WTC11 (cell line): ENCODE measurements at regions not wholly inside any gene's neighbourhood (a gene's known extent, or its start where the extent isn't known, plus 50 kb on each side); places are given as distances from the start of the nearest gene placed in this dataset.

Source experiments
- ETV6 ChIP-seq: sonication (generic); formaldehyde crosslinking; IDR thresholded peaks from 2 replicates; pipeline ENCODE4 v1.8.1; 2022; ENCODE audit warnings: mild to moderate bottlenecking, missing genetic modification reagents
- TP53 ChIP-seq: sonication (generic); formaldehyde crosslinking; IDR thresholded peaks from 2 replicates; pipeline ENCODE4 v1.8.1; 2023; ENCODE audit warnings: mild to moderate bottlenecking, missing genetic modification reagents
- ZNF121 ChIP-seq: sonication (generic); formaldehyde crosslinking; IDR thresholded peaks from 2 replicates; pipeline ENCODE4 v1.8.0; 2023; ENCODE audit warnings: missing genetic modification reagents
- TF ChIP-seq, protein P1 (sequence below): sonication (generic); formaldehyde crosslinking; IDR thresholded peaks from 2 replicates; pipeline ENCODE4 v1.8.0; 2022; ENCODE audit warnings: mild to moderate bottlenecking, missing genetic modification reagents
- TF ChIP-seq, protein P2 (sequence below): fragments of 200-600 bp; IDR thresholded peaks from 2 replicates; pipeline ENCODE4 v1.8.0; 2022; ENCODE audit warnings: antibody characterized with exemption
- TF ChIP-seq, protein P3 (sequence below): sonication (generic); formaldehyde crosslinking; IDR thresholded peaks from 2 replicates; pipeline ENCODE4 v1.8.1; 2023; ENCODE audit warnings: mild to moderate bottlenecking, missing genetic modification reagents, moderate library complexity
- TF ChIP-seq, protein P4 (sequence below): sonication (generic); formaldehyde crosslinking; conservative IDR thresholded peaks from 2 replicates; pipeline ENCODE4 v1.8.1; 2023; ENCODE audit warnings: mild to moderate bottlenecking, low read depth, missing genetic modification reagents, moderate library complexity
- TF ChIP-seq, protein P5 (sequence below): sonication (generic); formaldehyde crosslinking; IDR thresholded peaks from 2 replicates; pipeline ENCODE4 v1.8.0; 2022; ENCODE audit warnings: mild to moderate bottlenecking, missing genetic modification reagents
- TF ChIP-seq, protein P6 (sequence below): sonication (generic); formaldehyde crosslinking; IDR thresholded peaks from 2 replicates; pipeline ENCODE4 v1.8.1; 2023; ENCODE audit warnings: mild to moderate bottlenecking, missing genetic modification reagents, borderline replicate concordance
- TF ChIP-seq, protein P7 (sequence below): sonication (generic); formaldehyde crosslinking; IDR thresholded peaks from 2 replicates; pipeline ENCODE4 v1.8.0; 2022; ENCODE audit warnings: mild to moderate bottlenecking, missing genetic modification reagents
- TF ChIP-seq, protein P8 (sequence below): sonication (generic); formaldehyde crosslinking; IDR thresholded peaks from 2 replicates; pipeline ENCODE4 v1.8.1; 2023; ENCODE audit warnings: mild to moderate bottlenecking, missing genetic modification reagents
- TF ChIP-seq, protein P9 (sequence below): sonication (generic); formaldehyde crosslinking; IDR thresholded peaks from 2 replicates; pipeline ENCODE4 v1.8.1; 2022; ENCODE audit warnings: low read depth, missing genetic modification reagents, borderline replicate concordance

DNA sequence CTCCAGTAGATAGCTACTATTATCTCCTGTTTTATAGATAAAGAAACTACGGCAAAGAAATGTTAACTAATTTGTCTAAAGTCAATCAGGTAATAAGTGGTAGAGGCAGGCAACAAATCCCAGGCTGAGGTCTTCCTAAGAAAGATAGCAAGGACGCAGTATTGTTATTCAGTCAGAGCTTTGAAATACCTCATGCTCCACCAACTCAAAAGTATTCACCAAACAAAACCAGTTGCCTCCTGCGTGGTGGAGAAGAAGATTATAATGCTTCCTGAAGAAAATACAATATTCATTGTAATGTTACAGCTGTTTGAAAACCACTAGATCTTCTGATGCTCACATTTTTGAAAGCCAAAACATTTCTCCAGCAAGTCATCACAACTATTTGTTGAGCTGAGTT, 138.2 kb upstream of the CNTN4 start:
- TF ChIP-seq TP53 (CRISPR knock-in tag) (no peak), ZNF121 (CRISPR knock-in tag) (no peak), ETV6 (no peak)
- TF ChIP-seq, protein P1, sequence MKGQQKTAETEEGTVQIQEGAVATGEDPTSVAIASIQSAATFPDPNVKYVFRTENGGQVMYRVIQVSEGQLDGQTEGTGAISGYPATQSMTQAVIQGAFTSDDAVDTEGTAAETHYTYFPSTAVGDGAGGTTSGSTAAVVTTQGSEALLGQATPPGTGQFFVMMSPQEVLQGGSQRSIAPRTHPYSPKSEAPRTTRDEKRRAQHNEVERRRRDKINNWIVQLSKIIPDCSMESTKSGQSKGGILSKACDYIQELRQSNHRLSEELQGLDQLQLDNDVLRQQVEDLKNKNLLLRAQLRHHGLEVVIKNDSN (CRISPR knock-in tag): no peak
- TF ChIP-seq, protein P2, sequence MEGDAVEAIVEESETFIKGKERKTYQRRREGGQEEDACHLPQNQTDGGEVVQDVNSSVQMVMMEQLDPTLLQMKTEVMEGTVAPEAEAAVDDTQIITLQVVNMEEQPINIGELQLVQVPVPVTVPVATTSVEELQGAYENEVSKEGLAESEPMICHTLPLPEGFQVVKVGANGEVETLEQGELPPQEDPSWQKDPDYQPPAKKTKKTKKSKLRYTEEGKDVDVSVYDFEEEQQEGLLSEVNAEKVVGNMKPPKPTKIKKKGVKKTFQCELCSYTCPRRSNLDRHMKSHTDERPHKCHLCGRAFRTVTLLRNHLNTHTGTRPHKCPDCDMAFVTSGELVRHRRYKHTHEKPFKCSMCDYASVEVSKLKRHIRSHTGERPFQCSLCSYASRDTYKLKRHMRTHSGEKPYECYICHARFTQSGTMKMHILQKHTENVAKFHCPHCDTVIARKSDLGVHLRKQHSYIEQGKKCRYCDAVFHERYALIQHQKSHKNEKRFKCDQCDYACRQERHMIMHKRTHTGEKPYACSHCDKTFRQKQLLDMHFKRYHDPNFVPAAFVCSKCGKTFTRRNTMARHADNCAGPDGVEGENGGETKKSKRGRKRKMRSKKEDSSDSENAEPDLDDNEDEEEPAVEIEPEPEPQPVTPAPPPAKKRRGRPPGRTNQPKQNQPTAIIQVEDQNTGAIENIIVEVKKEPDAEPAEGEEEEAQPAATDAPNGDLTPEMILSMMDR: no peak
- TF ChIP-seq, protein P3, sequence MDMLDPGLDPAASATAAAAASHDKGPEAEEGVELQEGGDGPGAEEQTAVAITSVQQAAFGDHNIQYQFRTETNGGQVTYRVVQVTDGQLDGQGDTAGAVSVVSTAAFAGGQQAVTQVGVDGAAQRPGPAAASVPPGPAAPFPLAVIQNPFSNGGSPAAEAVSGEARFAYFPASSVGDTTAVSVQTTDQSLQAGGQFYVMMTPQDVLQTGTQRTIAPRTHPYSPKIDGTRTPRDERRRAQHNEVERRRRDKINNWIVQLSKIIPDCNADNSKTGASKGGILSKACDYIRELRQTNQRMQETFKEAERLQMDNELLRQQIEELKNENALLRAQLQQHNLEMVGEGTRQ (CRISPR knock-in tag): no peak
- TF ChIP-seq, protein P4, sequence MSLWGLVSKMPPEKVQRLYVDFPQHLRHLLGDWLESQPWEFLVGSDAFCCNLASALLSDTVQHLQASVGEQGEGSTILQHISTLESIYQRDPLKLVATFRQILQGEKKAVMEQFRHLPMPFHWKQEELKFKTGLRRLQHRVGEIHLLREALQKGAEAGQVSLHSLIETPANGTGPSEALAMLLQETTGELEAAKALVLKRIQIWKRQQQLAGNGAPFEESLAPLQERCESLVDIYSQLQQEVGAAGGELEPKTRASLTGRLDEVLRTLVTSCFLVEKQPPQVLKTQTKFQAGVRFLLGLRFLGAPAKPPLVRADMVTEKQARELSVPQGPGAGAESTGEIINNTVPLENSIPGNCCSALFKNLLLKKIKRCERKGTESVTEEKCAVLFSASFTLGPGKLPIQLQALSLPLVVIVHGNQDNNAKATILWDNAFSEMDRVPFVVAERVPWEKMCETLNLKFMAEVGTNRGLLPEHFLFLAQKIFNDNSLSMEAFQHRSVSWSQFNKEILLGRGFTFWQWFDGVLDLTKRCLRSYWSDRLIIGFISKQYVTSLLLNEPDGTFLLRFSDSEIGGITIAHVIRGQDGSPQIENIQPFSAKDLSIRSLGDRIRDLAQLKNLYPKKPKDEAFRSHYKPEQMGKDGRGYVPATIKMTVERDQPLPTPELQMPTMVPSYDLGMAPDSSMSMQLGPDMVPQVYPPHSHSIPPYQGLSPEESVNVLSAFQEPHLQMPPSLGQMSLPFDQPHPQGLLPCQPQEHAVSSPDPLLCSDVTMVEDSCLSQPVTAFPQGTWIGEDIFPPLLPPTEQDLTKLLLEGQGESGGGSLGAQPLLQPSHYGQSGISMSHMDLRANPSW (CRISPR knock-in tag): no peak
- TF ChIP-seq, protein P5, sequence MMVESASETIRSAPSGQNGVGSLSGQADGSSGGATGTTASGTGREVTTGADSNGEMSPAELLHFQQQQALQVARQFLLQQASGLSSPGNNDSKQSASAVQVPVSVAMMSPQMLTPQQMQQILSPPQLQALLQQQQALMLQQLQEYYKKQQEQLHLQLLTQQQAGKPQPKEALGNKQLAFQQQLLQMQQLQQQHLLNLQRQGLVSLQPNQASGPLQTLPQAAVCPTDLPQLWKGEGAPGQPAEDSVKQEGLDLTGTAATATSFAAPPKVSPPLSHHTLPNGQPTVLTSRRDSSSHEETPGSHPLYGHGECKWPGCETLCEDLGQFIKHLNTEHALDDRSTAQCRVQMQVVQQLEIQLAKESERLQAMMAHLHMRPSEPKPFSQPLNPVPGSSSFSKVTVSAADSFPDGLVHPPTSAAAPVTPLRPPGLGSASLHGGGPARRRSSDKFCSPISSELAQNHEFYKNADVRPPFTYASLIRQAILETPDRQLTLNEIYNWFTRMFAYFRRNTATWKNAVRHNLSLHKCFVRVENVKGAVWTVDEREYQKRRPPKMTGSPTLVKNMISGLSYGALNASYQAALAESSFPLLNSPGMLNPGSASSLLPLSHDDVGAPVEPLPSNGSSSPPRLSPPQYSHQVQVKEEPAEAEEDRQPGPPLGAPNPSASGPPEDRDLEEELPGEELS: no peak
- TF ChIP-seq, protein P6, sequence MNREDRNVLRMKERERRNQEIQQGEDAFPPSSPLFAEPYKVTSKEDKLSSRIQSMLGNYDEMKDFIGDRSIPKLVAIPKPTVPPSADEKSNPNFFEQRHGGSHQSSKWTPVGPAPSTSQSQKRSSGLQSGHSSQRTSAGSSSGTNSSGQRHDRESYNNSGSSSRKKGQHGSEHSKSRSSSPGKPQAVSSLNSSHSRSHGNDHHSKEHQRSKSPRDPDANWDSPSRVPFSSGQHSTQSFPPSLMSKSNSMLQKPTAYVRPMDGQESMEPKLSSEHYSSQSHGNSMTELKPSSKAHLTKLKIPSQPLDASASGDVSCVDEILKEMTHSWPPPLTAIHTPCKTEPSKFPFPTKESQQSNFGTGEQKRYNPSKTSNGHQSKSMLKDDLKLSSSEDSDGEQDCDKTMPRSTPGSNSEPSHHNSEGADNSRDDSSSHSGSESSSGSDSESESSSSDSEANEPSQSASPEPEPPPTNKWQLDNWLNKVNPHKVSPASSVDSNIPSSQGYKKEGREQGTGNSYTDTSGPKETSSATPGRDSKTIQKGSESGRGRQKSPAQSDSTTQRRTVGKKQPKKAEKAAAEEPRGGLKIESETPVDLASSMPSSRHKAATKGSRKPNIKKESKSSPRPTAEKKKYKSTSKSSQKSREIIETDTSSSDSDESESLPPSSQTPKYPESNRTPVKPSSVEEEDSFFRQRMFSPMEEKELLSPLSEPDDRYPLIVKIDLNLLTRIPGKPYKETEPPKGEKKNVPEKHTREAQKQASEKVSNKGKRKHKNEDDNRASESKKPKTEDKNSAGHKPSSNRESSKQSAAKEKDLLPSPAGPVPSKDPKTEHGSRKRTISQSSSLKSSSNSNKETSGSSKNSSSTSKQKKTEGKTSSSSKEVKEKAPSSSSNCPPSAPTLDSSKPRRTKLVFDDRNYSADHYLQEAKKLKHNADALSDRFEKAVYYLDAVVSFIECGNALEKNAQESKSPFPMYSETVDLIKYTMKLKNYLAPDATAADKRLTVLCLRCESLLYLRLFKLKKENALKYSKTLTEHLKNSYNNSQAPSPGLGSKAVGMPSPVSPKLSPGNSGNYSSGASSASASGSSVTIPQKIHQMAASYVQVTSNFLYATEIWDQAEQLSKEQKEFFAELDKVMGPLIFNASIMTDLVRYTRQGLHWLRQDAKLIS (CRISPR knock-in tag): no peak
- TF ChIP-seq, protein P7, sequence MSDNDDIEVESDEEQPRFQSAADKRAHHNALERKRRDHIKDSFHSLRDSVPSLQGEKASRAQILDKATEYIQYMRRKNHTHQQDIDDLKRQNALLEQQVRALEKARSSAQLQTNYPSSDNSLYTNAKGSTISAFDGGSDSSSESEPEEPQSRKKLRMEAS (CRISPR knock-in tag): no peak
- TF ChIP-seq, protein P8, sequence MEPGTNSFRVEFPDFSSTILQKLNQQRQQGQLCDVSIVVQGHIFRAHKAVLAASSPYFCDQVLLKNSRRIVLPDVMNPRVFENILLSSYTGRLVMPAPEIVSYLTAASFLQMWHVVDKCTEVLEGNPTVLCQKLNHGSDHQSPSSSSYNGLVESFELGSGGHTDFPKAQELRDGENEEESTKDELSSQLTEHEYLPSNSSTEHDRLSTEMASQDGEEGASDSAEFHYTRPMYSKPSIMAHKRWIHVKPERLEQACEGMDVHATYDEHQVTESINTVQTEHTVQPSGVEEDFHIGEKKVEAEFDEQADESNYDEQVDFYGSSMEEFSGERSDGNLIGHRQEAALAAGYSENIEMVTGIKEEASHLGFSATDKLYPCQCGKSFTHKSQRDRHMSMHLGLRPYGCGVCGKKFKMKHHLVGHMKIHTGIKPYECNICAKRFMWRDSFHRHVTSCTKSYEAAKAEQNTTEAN: no peak
- TF ChIP-seq, protein P9, sequence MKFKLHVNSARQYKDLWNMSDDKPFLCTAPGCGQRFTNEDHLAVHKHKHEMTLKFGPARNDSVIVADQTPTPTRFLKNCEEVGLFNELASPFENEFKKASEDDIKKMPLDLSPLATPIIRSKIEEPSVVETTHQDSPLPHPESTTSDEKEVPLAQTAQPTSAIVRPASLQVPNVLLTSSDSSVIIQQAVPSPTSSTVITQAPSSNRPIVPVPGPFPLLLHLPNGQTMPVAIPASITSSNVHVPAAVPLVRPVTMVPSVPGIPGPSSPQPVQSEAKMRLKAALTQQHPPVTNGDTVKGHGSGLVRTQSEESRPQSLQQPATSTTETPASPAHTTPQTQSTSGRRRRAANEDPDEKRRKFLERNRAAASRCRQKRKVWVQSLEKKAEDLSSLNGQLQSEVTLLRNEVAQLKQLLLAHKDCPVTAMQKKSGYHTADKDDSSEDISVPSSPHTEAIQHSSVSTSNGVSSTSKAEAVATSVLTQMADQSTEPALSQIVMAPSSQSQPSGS: no peak
